Caco-2 (cell line): ENCODE measurements at regions not wholly inside any gene's neighbourhood (a gene's known extent, or its start where the extent isn't known, plus 50 kb on each side); places are given as distances from the start of the nearest gene placed in this dataset.

Experiments
- BruUV-seq: library from RNA; stranded (reverse); fragments of 400-500 nt; replicated peaks from 2 replicates; lab custom pipeline; 2021; lab: Mats Ljungman, UMichigan
- CTCF ChIA-PET: fragments of 300-600 bp; sonication (Branson Sonifier 250); formaldehyde crosslinking; loops from one replicate; lab custom pipeline; 2022; ENCODE audit warnings: antibody characterized with exemption; lab: Charles Lee
- POLR2A ChIA-PET: fragments of 300-600 bp; sonication (Branson Sonifier 250); formaldehyde crosslinking; loops from one replicate; lab custom pipeline; 2022; ENCODE audit warnings: antibody characterized with exemption; lab: Charles Lee
- DNase-seq, 2 experiments: peaks; one replicate each; pipeline versions ENCODE4 v3.0.0 to v3.0.0-alpha.2; 2020 to 2022
- H3K27me3 ChIP-seq: replicated peaks from 2 replicates; pipeline ENCODE4 v1.6.0; 2011; ENCODE audit warnings: low read length; ENCODE audit not compliant: control insufficient read depth, insufficient read depth
- H3K36me3 ChIP-seq: 2 replicates; pipeline ENCODE4 v1.5.1; 2011; ENCODE audit warnings: low read length; ENCODE audit not compliant: control insufficient read depth, insufficient read depth
- H3K4me1 ChIP-seq: fragments of 250-450 bp; sonication (Bioruptor Pico); 2 replicates; pipeline ENCODE4 v1.5.1; 2020; ENCODE audit warnings: mild to moderate bottlenecking
- H3K4me3 ChIP-seq: 2 replicates; pipeline ENCODE4 v1.5.1; 2011; ENCODE audit warnings: low read depth, mild to moderate bottlenecking, control low read depth, low read length
- H3K9me3 ChIP-seq: fragments of 250-450 bp; sonication (Bioruptor Pico); 2 replicates; pipeline ENCODE4 v1.5.1; 2020; ENCODE audit warnings: mild to moderate bottlenecking, moderate library complexity
- H3K27ac Mint-ChIP-seq: one replicate; pipeline ENCODE4 v1.8.0; 2022; ENCODE audit warnings: mixed read lengths; ENCODE audit not compliant: unreplicated experiment
- H3K27me3 Mint-ChIP-seq: one replicate; pipeline ENCODE4 v1.8.0; 2022; ENCODE audit warnings: mixed read lengths; ENCODE audit not compliant: insufficient read depth, unreplicated experiment
- H3K36me3 Mint-ChIP-seq: one replicate; pipeline ENCODE4 v1.8.0; 2022; ENCODE audit warnings: mild to moderate bottlenecking, mixed read lengths; ENCODE audit not compliant: insufficient read depth, unreplicated experiment
- H3K4me1 Mint-ChIP-seq: one replicate; pipeline ENCODE4 v1.8.0; 2022; ENCODE audit warnings: low read depth, mixed read lengths; ENCODE audit not compliant: unreplicated experiment
- H3K4me3 Mint-ChIP-seq: one replicate; pipeline ENCODE4 v1.8.0; 2022; ENCODE audit warnings: mild to moderate bottlenecking, moderate library complexity, mixed read lengths; ENCODE audit not compliant: unreplicated experiment
- H3K9me3 Mint-ChIP-seq: one replicate; pipeline ENCODE4 v1.8.0; 2022; ENCODE audit warnings: mixed read lengths; ENCODE audit not compliant: unreplicated experiment
- CTCF ChIP-seq, 2 experiments: fragments of 200-600 bp in 1 of 2; IDR thresholded peaks; 1 replicate in 1 of 2; 2 replicates in 1 of 2; pipeline versions ENCODE4 v1.5.1 to v1.8.0; 2011 to 2022; ENCODE audit warnings: antibody characterized with exemption in 1 of 2, control low read depth in 1 of 2, inconsistent platforms in 1 of 2, low read depth in 1 of 2, low read length in 1 of 2, mild to moderate bottlenecking in 1 of 2, moderate library complexity in 1 of 2; ENCODE audit not compliant: insufficient read depth in 1 of 2, severe bottlenecking in 1 of 2, unreplicated experiment in 1 of 2
- intact Hi-C: fragments of 100-400 bp; cut with micrococcal nuclease; formaldehyde crosslinking; loops from one replicate; pipeline ENCODE4 v1.10.0; 2022; ENCODE audit not compliant: unreplicated experiment

- Mint-ChIP-seq H3K9me3 (no peaks in the 10 kb centered on the region), H3K4me3 (no peak overlapping the region), H3K27ac (no peak overlapping the region), H3K36me3 (no peaks in the 10 kb centered on the region), H3K27me3 (no peaks in the 10 kb centered on the region), H3K4me1 (peaks cover 11% of the 10 kb centered on the region)
- DNase-seq, result no peak
- H3K4me3 ChIP-seq, result no peak overlapping the region
- BruUV-seq, result no TSS peak
- intact Hi-C loops, result no loop called here
- H3K36me3 ChIP-seq, result no peaks in the 10 kb centered on the region
- peaks cover 13% of the 10 kb centered on the region; the same call in 1 of the 2 replicates for H3K4me1 ChIP-seq
- TF ChIP-seq CTCF (IDR thresholded peaks at IDR 0.05; ENCODE audit: insufficient read depth in 1 of 2, low read depth in 1 of 2, low read length in 1 of 2, severe bottlenecking in 1 of 2, unreplicated experiment in 1 of 2), result no peak
- H3K27me3 ChIP-seq, result no peaks in the 10 kb centered on the region
- ChIA-PET CTCF (no interaction called here), POLR2A (no interaction called here)
- H3K9me3 ChIP-seq, result 0 out of 2 replicates have a peak, but pooled peaks cover 2% of the 10 kb centered on the region
These were observed 94.7 kb upstream of the CCDC71L start for GRCh38 chr7:106755641-106756040.

GRCh38 chr7:106756071-106756470 is 95.1 kb upstream of the CCDC71L start:
- TF ChIP-seq CTCF (IDR thresholded peaks at IDR 0.05; ENCODE audit: insufficient read depth in 1 of 2, low read depth in 1 of 2, low read length in 1 of 2, severe bottlenecking in 1 of 2, unreplicated experiment in 1 of 2), result no peak
- Mint-ChIP-seq H3K36me3 (no peaks in the 10 kb centered on the region), H3K4me3 (no peak overlapping the region), H3K27ac (no peak overlapping the region), H3K9me3 (no peaks in the 10 kb centered on the region), H3K4me1 (peaks cover 7% of the 10 kb centered on the region), H3K27me3 (no peaks in the 10 kb centered on the region)
- Histone ChIP-seq H3K36me3 (no peaks in the 10 kb centered on the region), H3K4me1 (peaks cover 13% of the 10 kb centered on the region; the same call in 1 of the 2 replicates), H3K4me3 (no peak overlapping the region), H3K9me3 (0 out of 2 replicates have a peak, but pooled peaks cover 2% of the 10 kb centered on the region), H3K27me3 (no peaks in the 10 kb centered on the region)
- intact Hi-C loops, result no loop called here
- ChIA-PET POLR2A (no interaction called here), CTCF (no interaction called here)
- no peak for DNase-seq
- no TSS peak for BruUV-seq

GRCh38 chr7:106756884-106757283 is 95.9 kb upstream of the CCDC71L start:
- CTCF ChIA-PET, result no interaction called here
- H3K4me1 ChIP-seq, result peaks cover 11% of the 10 kb centered on the region; the same call in 1 of the 2 replicates
- H3K9me3 Mint-ChIP-seq, result no peaks in the 10 kb centered on the region
- no peaks in the 10 kb centered on the region for H3K27me3 Mint-ChIP-seq
- H3K36me3 ChIP-seq, result no peaks in the 10 kb centered on the region
- intact Hi-C loops, result no loop called here
- peaks cover 7% of the 10 kb centered on the region for H3K4me1 Mint-ChIP-seq
- no peaks in the 10 kb centered on the region for H3K27me3 ChIP-seq
- POLR2A ChIA-PET, result no interaction called here
- H3K4me3 Mint-ChIP-seq, result no peak overlapping the region
- no peak overlapping the region for H3K4me3 ChIP-seq
- 0 out of 2 replicates have a peak, but pooled peaks cover 2% of the 10 kb centered on the region for H3K9me3 ChIP-seq
- BruUV-seq, result no TSS peak
- no peaks in the 10 kb centered on the region for H3K36me3 Mint-ChIP-seq
- no peak overlapping the region for H3K27ac Mint-ChIP-seq
- TF ChIP-seq CTCF (IDR thresholded peaks at IDR 0.05; ENCODE audit: insufficient read depth in 1 of 2, low read depth in 1 of 2, low read length in 1 of 2, severe bottlenecking in 1 of 2, unreplicated experiment in 1 of 2), result no peak
- no peak for DNase-seq
